OCI-LY1 (cell line): ENCODE measurements at regions not wholly inside any gene's neighbourhood (a gene's known extent, or its start where the extent isn't known, plus 50 kb on each side); places are given as distances from the start of the nearest gene placed in this dataset.

Experiments used
- CTCF ChIP-seq: fragments of 200-600 bp; sonication (generic), shearing (Covaris generic); IDR thresholded peaks from 2 replicates; pipeline ENCODE4 v1.5.1; 2017; ENCODE audit warnings: mild to moderate bottlenecking, antibody characterized with exemption, low read length, moderate library complexity, mixed read lengths
- EZH2 ChIP-seq: fragments of 200-600 bp; sonication (generic), shearing (Covaris generic); IDR thresholded peaks from 2 replicates; pipeline ENCODE4 v1.8.0; 2017; ENCODE audit warnings: borderline replicate concordance, mixed run types, mild to moderate bottlenecking, antibody characterized with exemption, low read length, moderate library complexity, mixed read lengths

GRCh38 chr6:25100288-25100687, 164.5 kb upstream of the RIPOR2 start:
- no peak for TF ChIP-seq CTCF
- TF ChIP-seq EZH2 = no peak
